NB4 (cell line): ENCODE measurements at regions not wholly inside any gene's neighbourhood (a gene's known extent, or its start where the extent isn't known, plus 50 kb on each side); places are given as distances from the start of the nearest gene placed in this dataset.

ENCODE experiments used
- DNase-seq: peaks from one replicate; pipeline ENCODE4 v3.0.0; 2010; ENCODE audit warnings: low read depth
- H3K4me3 ChIP-seq: one replicate; pipeline ENCODE4 v1.5.1; 2011; ENCODE audit warnings: mild to moderate bottlenecking, low read depth, low read length, moderate library complexity
- MAX ChIP-seq: IDR thresholded peaks from 2 replicates; pipeline ENCODE4 v1.6.1; 2011; ENCODE audit warnings: low read depth, low read length
- MYC ChIP-seq: IDR thresholded peaks from 2 replicates; pipeline ENCODE4 v1.6.1; 2011; ENCODE audit warnings: low read depth, low read length
- POLR2A ChIP-seq: IDR thresholded peaks from 2 replicates; pipeline ENCODE4 v1.6.1; 2011; ENCODE audit warnings: mild to moderate bottlenecking; ENCODE audit not compliant: insufficient read length; ENCODE audit errors: extremely low read depth
- TF ChIP-seq, protein P1 (sequence below): IDR thresholded peaks from one replicate; pipeline ENCODE4 v1.5.1; 2012; ENCODE audit warnings: low read depth, low read length

DNA sequence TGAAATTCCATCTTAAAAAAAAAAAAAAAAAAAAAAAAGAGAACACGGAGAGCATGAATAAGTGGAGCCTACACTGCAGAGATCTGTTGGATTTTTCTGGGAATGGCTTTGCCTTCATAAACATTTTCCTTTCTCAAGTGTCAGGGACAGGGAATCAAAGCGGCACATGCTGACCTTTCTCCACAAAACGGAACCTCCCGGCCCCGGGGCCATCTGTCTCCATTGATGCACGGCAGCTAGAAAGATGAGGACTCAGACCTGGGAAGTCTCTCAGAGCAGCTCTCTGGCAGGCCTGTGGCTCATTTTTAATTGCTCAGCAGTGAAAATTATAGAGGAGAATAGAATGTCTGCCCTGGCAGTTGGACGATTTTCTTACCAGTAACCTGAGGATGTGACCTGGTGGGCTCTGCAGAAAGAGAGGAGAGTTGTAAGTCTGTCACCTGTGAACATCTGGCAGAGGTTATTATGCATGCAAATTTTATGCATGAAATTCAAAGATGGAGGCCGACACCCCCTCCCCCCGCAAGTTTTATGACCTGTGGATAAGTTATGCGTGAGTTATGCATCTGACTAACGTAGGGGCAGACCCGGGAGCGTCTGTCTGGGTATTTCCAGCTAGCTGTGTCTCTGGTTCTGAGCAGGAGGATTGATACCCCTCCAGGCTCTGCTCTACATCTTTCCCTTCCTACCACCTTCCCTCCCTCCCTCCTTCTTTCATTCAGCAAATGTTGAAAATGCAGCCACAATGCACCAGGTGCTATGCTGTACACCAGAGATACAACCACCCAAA is 352.5 kb downstream of the CDH26 start:
- no peak for DNase-seq
- no peak overlapping the region for H3K4me3 ChIP-seq
- no peak for TF ChIP-seq POLR2A

- TF ChIP-seq MAX (no peak), MYC (no peak), POLR2A (no peak)
- TF ChIP-seq, protein P1, sequence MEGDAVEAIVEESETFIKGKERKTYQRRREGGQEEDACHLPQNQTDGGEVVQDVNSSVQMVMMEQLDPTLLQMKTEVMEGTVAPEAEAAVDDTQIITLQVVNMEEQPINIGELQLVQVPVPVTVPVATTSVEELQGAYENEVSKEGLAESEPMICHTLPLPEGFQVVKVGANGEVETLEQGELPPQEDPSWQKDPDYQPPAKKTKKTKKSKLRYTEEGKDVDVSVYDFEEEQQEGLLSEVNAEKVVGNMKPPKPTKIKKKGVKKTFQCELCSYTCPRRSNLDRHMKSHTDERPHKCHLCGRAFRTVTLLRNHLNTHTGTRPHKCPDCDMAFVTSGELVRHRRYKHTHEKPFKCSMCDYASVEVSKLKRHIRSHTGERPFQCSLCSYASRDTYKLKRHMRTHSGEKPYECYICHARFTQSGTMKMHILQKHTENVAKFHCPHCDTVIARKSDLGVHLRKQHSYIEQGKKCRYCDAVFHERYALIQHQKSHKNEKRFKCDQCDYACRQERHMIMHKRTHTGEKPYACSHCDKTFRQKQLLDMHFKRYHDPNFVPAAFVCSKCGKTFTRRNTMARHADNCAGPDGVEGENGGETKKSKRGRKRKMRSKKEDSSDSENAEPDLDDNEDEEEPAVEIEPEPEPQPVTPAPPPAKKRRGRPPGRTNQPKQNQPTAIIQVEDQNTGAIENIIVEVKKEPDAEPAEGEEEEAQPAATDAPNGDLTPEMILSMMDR: no peak
- no peak for DNase-seq
- H3K4me3 ChIP-seq: no peak overlapping the region
These were observed 355.0 kb downstream of the CDH26 start for GRCh38 chr20:60313191-60313590.

DNA sequence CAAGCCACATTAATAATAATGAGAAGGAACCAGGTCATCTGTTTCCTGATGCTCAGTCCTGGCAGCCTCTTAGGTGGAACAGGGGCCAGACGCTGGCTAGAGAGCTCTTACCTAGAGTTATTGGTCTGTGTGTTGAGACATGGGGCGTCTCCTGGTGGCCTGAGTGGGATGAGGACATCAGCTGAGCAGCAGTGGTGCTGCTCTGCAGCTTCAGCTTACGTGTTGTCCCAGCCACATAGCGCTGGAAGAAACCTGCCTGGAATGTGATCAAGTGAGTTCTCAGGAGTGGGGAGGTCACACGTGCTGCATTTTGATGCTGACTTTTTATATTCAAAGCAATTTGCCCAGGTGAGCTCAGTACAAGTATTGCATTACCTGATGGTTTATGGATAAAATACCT is 355.4 kb downstream of the CDH26 start:
- no peak for TF ChIP-seq MAX
- H3K4me3 ChIP-seq: no peak overlapping the region
- DNase-seq: no peak

DNA sequence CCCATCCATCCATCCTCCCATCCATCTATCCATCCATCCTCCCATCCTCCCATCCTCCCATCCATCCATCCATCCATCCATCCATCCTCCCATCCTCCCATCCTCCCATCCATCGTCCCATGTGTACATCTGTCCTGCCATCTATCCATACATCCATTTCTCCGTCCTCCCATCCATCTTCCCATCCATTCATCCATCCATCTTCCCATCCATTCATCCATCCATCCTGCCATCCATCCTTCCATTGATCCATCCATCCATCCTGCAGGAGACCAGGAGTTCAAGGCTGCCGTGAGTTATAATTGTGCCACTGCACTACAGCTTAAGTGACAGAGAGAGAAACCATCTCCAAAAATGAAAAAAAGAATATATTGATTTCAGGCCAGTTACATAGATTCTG is 356.5 kb downstream of the CDH26 start:
- TF ChIP-seq MYC (no peak), MAX (no peak), POLR2A (no peak)
- TF ChIP-seq, protein P1: no peak
- H3K4me3 ChIP-seq: no peak overlapping the region
- no peak for DNase-seq

DNA sequence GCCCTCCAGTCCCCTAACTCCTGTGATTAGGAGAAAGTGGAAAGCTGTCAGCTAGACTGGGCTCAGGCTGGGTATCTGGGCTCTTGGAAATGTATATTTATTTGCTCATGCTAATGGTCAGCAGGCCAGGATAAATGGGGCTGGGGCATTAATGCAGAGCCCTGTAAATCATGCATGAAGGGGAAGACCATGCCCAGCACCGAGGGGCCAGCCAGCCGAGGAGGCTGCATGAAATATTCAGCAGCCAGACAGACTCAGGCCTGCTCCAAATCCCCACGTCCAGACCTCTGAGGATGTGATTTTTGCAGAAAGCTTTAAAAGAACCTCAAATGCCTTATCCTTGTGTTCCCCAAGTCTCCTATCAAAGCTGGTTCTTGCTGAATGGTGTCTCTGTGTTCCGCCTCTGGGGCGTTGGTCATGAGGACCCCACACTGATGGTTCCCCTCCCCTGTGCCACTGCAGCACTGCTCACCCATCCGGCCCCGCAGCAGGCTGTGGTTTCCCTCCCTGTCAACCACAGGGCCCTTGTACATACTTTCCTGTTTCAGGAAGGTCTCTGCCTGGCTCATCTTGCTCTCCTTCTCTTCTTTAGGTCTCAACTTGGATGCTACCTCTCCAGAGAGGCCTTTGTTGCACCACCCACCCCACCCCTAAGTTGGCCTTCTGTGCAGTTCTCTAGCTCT is 358.4 kb downstream of the CDH26 start:
- no peak for TF ChIP-seq POLR2A
- TF ChIP-seq, protein P1: no peak
- no peak for TF ChIP-seq MAX
- no peak for TF ChIP-seq MYC
- H3K4me3 ChIP-seq: no peak overlapping the region
- no peak for DNase-seq

- H3K4me3 ChIP-seq: no peak overlapping the region
- DNase-seq: no peak
- no peak for TF ChIP-seq MYC
- TF ChIP-seq, protein P1: no peak
- TF ChIP-seq POLR2A: no peak
- TF ChIP-seq MAX: no peak
These were observed 359.2 kb downstream of the CDH26 start for GRCh38 chr20:60317401-60317800.

DNA sequence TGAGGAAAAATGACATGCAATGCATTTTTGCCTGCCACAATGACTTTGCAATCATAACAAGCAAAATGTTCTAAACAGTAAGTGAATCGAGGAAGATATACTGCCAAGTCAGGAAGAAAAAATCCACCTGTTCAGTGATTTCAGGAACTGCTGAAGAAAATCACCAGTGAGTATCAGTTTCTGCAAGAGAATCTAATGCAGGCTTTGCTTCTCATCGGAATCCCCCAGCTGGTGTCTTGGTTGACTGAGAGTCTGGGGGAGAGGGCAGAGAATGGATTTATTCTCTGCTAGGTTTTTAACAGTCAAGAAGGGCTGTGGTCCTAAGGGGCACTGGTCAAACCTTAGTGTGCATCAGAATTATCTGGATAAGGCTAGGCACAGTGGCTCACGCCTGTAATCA is 363.4 kb downstream of the CDH26 start:
- DNase-seq: no peak
- H3K4me3 ChIP-seq: no peak overlapping the region
- TF ChIP-seq, protein P1: no peak
- TF ChIP-seq POLR2A: no peak
- TF ChIP-seq MAX: no peak
- TF ChIP-seq MYC: no peak
